ENCODE measurements at regions not wholly inside any gene's neighbourhood (a gene's known extent, or its start where the extent isn't known, plus 50 kb on each side); places are given as distances from the start of the nearest gene placed in this dataset.

- TF ChIP-seq ELF1 (IDR thresholded peaks at IDR 0.05): no peak
These were observed 113.2 kb upstream of the ACP3 start (continued) for GRCh38 chr3:132203889-132204596.

DNA sequence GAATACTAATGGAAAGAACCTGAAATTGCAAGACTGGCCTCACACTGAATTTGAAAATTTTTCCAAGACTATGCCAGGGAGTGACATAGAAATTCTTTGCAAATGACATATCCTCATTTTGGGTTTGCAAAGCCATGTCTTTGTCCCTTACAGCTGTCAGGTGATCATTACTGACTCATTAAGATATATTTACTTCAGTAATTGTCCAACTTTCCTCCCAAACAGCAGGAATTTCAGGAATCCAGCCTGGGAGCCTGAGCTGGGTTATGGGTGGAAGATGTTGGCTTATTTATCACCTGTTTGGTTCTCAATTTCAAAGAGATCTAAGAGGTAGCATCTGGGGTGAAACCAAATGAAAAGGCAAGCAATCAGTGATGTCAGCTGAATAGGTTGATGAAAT is 111.6 kb upstream of the ACP3 start:
- no peaks in the 10 kb centered on the region for H3K79me2 ChIP-seq (ENCODE audit: insufficient read depth)
- H3K36me3 ChIP-seq (replicated peaks in 1 of 2; ENCODE audit: control insufficient read depth in 1 of 2, insufficient read depth in 2 of 2, low read length in 1 of 2): no peaks in the 10 kb centered on the region
- no peaks in the 10 kb centered on the region for H3F3A ChIP-seq (replicated peaks; ENCODE audit: insufficient read depth)
- no peak overlapping the region for H3K27ac ChIP-seq (ENCODE audit: low read depth in 2 of 2, low read length in 1 of 2)
- no peak overlapping the region for H3K4me3 ChIP-seq (ENCODE audit: low read depth in 2 of 2, low read length in 1 of 2)
- no peak for TF ChIP-seq REST (IDR thresholded peaks at IDR 0.05; ENCODE audit: low read depth, low read length)
- H3K9me3 ChIP-seq: no peaks in the 10 kb centered on the region
- DNase-seq: no peak
- no peak overlapping the region for H3K9ac ChIP-seq
- no peak overlapping the region for H2AFZ ChIP-seq (ENCODE audit: low read depth)
- H3K9me2 ChIP-seq: no peaks in the 10 kb centered on the region
- no peak overlapping the region for H3K4me2 ChIP-seq
- H4K20me1 ChIP-seq (ENCODE audit: insufficient read depth): no peaks in the 10 kb centered on the region
- ChIA-PET CTCF (no interaction called here), POLR2A (no interaction called here)
- H3K27me3 ChIP-seq (ENCODE audit: insufficient read depth): no peaks in the 10 kb centered on the region
- no peaks in the 10 kb centered on the region for H3K4me1 ChIP-seq (ENCODE audit: control insufficient read depth in 1 of 2, insufficient read depth in 2 of 2, low read depth in 1 of 2, low read length in 1 of 2)

GRCh38 chr3:132209855-132210254 is 107.4 kb upstream of the ACP3 start:
- Histone ChIP-seq H3K4me1 (ENCODE audit: control insufficient read depth in 1 of 2, insufficient read depth in 2 of 2, low read depth in 1 of 2, low read length in 1 of 2) (no peaks in the 10 kb centered on the region), H2AFZ (ENCODE audit: low read depth) (no peak overlapping the region), H3K9me3 (no peaks in the 10 kb centered on the region), H3K36me3 (replicated peaks in 1 of 2; ENCODE audit: control insufficient read depth in 1 of 2, insufficient read depth in 2 of 2, low read length in 1 of 2) (no peaks in the 10 kb centered on the region), H3K27ac (ENCODE audit: low read depth in 2 of 2, low read length in 1 of 2) (no peak overlapping the region), H3K9me2 (no peaks in the 10 kb centered on the region), H3K4me3 (ENCODE audit: low read depth in 2 of 2, low read length in 1 of 2) (no peak overlapping the region), H3K27me3 (ENCODE audit: insufficient read depth) (no peaks in the 10 kb centered on the region), H3K9ac (no peak overlapping the region), H3K79me2 (ENCODE audit: insufficient read depth) (no peaks in the 10 kb centered on the region), H4K20me1 (ENCODE audit: insufficient read depth) (no peaks in the 10 kb centered on the region), H3F3A (replicated peaks; ENCODE audit: insufficient read depth) (no peaks in the 10 kb centered on the region), H3K4me2 (no peak overlapping the region)
- no peak for DNase-seq
- ChIA-PET POLR2A (interaction anchor here (1.4 kb wide), 1 partner anchor 172 kb away, joined by 3 read pairs; no protein-coding TSS in a partner anchor), CTCF (interaction anchor here (0.9 to 3.1 kb wide), 11 partner anchors 10 to 211 kb away, joined by 3 to 38 read pairs (median 4); no protein-coding TSS in a partner anchor)
- no peak for TF ChIP-seq RFX5 (IDR thresholded peaks at IDR 0.05; ENCODE audit: low read length)
- TF ChIP-seq MAX (IDR thresholded peaks at IDR 0.05; ENCODE audit: low read depth): no peak
- TF ChIP-seq FOSL2 (IDR thresholded peaks at IDR 0.05; ENCODE audit: borderline replicate concordance, low read depth): no peak
- no peak for TF ChIP-seq TAF1 (IDR thresholded peaks at IDR 0.05; ENCODE audit: borderline replicate concordance, low read depth, low read length)
- TF ChIP-seq EP300 (IDR thresholded peaks at IDR 0.05; ENCODE audit: borderline replicate concordance in 1 of 2, low read depth in 1 of 2, low read length in 1 of 2): no peak
- no peak for TF ChIP-seq MEF2A (IDR thresholded peaks at IDR 0.05; ENCODE audit: borderline replicate concordance, low read depth)
- TF ChIP-seq, protein P1, sequence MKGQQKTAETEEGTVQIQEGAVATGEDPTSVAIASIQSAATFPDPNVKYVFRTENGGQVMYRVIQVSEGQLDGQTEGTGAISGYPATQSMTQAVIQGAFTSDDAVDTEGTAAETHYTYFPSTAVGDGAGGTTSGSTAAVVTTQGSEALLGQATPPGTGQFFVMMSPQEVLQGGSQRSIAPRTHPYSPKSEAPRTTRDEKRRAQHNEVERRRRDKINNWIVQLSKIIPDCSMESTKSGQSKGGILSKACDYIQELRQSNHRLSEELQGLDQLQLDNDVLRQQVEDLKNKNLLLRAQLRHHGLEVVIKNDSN (IDR thresholded peaks at IDR 0.05; ENCODE audit: borderline replicate concordance, low read depth): no peak
- no peak for TF ChIP-seq GABPA (IDR thresholded peaks at IDR 0.05; ENCODE audit: low read depth)
- TF ChIP-seq, protein P2, sequence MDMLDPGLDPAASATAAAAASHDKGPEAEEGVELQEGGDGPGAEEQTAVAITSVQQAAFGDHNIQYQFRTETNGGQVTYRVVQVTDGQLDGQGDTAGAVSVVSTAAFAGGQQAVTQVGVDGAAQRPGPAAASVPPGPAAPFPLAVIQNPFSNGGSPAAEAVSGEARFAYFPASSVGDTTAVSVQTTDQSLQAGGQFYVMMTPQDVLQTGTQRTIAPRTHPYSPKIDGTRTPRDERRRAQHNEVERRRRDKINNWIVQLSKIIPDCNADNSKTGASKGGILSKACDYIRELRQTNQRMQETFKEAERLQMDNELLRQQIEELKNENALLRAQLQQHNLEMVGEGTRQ (IDR thresholded peaks at IDR 0.05; ENCODE audit: borderline replicate concordance, low read depth, low read length): no peak
- no peak for TF ChIP-seq SIN3A (IDR thresholded peaks at IDR 0.05; ENCODE audit: borderline replicate concordance, low read depth, low read length)
- TF ChIP-seq RAD21 (IDR thresholded peaks at IDR 0.05; ENCODE audit: low read length): no peak
- TF ChIP-seq, protein P3, sequence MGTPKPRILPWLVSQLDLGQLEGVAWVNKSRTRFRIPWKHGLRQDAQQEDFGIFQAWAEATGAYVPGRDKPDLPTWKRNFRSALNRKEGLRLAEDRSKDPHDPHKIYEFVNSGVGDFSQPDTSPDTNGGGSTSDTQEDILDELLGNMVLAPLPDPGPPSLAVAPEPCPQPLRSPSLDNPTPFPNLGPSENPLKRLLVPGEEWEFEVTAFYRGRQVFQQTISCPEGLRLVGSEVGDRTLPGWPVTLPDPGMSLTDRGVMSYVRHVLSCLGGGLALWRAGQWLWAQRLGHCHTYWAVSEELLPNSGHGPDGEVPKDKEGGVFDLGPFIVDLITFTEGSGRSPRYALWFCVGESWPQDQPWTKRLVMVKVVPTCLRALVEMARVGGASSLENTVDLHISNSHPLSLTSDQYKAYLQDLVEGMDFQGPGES (IDR thresholded peaks at IDR 0.05; ENCODE audit: low read depth, low read length): no peak
- no peak for TF ChIP-seq MXI1 (IDR thresholded peaks at IDR 0.05; ENCODE audit: low read depth, low read length)
- no peak for TF ChIP-seq RXRA (IDR thresholded peaks at IDR 0.05; ENCODE audit: borderline replicate concordance, low read depth)
- TF ChIP-seq NFIC (IDR thresholded peaks at IDR 0.05; ENCODE audit: borderline replicate concordance): no peak
- TF ChIP-seq RCOR1 (IDR thresholded peaks at IDR 0.05; ENCODE audit: low read length): no peak
- TF ChIP-seq NRF1 (IDR thresholded peaks at IDR 0.05; ENCODE audit: low read depth, low read length): no peak
